MV-4-11 (cell line): ENCODE measurements at regions not wholly inside any gene's neighbourhood (a gene's known extent, or its start where the extent isn't known, plus 50 kb on each side); places are given as distances from the start of the nearest gene placed in this dataset.
"Not testable (repeated sequence)": the region's sequence is repeated elsewhere in the genome, so short reads cannot be mapped to it uniquely, and the experiment has no call there.

ENCODE experiments used
- DNase-seq: peaks from one replicate; lab custom pipeline; 2025; lab: John Stamatoyannopoulos, UW

- no peak for DNase-seq
Measured at GRCh38 chr14:58730792-58731464, 93.2 kb downstream of the DACT1 start.

DNA sequence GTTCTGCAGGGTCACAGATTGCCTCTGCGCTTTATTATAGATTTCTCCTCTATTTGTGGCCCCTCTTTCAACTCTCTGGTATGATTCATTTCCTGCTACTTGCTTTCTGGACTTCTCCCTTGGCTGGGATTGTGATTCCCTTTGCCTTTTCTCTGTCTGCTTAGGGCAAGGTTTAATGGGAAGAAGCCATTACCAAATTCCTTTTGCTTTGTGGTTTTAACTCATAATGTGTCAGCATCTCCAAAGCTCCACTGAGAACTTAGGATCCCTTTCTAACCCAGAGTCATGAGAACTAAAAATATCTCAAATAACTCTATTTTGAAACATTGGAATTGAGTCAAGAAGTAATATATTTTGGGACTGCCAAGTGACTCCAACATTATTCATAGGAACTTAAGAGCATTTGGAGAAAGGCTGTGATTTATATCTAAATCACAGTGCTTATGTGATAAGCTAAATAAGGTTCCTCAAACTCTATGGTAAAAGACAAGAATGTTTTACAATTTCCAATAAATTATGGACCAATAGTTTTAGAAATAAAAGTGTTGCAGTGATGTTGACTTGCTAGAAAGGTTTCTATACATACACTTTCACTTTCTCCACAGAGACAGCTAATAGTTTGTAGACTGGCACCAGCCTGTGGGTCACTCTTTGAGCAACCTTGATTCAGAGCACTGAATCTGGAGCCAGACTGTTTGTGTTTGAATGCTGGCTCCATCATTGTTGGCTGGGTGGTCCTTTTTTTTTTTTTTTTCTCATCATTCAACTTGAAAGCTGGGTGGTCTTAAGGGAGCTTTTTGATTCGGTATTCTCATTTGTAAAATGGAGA is 93.9 kb downstream of the DACT1 start:
- no peak for DNase-seq

GRCh38 chr14:58732387-58732786 is 94.6 kb downstream of the DACT1 start:
- no peak for DNase-seq

- DNase-seq, result no peak
Measured at GRCh38 chr14:58733451-58734208, 95.9 kb downstream of the DACT1 start.

DNA sequence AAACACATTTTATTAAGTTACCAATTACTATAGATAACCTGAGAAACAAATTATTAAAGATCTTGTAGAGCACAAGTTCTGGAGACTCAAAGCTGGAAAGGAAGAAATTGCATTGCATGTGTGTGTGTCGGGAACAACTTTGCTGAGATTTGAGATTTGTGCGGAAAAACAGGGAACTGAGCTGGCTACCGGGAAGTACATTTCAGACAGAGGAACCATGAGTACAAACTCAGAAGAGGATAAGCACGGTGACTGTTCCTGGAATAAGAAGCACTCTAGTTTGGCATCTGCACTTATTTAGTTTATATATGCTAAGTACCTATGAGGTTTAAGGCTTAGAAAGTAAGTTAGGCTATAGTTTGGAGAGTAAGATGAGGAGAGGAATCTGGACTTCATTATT is 97.8 kb downstream of the DACT1 start:
- DNase-seq, result no peak

- no peak for DNase-seq
Measured at GRCh38 chr14:58736606-58737005, 98.8 kb downstream of the DACT1 start.

DNA sequence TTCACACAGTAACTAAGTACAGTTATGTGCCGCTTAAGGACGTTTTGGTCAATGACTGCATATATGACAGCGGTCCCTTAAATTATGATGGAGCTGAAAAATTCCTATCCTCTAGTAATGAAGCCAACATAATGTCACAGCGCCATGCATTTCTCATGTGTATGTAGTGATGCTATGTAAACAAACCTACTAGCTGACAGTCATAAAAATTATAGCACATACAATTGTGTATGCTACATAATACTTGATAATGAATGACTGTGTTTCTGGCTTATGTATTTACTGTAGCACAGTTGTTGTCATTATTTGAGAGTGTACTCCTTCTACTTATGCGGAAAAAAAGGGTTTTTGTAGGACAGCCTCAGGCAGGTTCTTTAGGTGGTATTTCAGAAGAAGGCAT is 99.7 kb downstream of the DACT1 start:
- no peak for DNase-seq

GRCh38 chr14:58738189-58738836 is 100.6 kb downstream of the DACT1 start:
- DNase-seq, result no peak

DNA sequence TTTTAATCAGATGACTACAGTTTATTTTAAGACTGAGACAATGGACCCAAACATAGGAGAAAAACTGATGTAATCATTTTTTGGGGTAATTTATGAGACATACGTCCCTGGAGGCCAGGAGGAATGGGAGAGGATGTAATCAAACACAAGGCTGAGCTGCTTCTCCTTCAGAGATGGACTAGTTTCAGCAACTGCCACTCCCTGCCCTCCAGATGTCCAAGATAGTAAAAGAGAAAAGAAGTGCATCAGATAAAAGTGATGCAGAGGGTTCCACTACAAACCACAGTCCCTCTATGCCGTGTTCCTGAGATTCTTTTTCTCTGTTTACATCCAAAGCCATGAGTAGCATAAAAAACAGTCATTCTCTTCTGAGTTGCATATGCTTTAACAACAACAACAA is 101.1 kb downstream of the DACT1 start:
- DNase-seq, result no peak

DNA sequence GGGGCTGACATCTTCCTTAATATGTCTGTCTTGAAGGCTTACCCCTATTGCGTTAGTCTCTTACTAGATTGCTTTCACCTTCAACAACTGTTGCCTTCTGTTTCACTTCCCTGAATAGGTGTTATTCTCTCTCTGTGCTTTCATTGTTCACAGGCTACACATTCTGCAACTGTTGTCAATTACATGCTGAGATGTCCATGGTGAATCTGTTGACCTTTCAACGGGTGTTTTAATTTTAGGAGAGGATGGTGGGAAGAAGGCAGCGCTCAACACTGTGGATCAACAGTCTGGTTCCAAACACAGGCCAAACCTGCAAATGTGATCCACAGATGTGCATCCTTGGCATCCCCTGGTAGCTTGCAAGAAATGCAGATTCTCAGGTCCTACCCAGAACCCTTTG is 101.9 kb downstream of the DACT1 start:
- peak; percentile 67 for DNase-seq

DNA sequence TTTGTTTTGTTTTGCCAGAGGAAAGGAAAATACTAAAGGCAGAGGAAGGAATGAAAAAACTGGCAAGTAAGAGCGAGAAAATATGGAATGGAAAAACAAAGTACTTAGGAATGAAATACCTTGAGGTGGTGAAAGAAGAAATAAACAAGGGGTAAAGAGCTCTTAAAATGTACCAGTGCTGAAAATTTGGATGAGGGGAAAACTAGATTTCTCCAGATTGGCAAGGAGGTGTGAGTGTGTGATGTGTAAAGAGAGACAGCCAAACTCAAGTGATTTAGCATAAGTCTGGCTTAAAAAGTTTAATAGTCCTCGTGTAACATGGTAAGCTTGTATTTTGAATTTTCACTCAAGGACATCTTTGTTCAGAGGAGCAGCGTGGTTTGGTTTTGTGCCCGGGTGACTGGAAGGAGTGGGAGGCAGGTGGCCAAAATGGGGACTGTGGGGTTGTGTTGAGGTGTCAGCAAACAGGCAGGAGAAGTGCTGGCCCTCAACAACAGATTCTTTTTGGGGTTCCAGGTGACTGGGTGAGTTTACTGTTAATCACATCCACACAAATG is 102.7 kb downstream of the DACT1 start:
- no peak for DNase-seq

GRCh38 chr14:58744801-58745394 is 107.1 kb downstream of the DACT1 start:
- DNase-seq, result peak; percentile 53

DNA sequence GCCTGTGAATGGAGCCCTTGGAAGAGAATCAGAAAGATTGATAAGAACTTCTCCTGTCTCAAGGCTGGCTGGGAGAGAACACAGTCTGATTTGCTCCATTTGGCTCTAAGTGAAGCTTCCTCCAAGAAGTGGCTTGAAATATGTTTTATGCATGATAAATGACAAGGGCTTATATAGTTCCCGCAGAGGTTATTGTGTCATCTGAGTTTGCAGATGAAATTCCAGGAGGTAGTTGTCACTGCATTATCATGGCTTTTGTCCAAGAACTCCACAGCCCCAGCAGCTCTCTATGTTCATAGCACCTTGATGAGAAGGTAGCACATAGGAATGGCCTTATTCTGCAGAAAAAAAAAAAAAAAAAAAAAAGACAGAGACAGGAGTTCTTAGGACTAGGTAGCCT is 108.5 kb downstream of the DACT1 start:
- peak; percentile 69 for DNase-seq

DNA sequence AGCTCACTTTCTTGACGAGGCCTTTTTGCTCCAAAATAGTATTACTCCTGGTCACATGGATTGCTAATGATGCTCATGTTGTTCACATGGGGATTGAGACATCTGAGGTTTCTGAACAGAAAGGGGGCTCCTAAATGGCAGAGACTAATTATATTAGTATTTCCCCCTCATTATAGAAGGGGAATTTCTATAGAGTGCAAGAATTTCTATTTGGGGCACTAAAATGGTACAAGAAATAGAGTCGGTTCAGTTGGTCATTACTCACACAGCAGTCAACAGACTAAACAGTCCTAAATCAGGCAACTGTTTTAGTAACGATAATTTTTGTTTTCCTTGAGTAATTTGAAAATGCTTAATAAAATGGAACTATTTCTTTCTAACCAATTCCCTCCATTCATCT is 108.9 kb downstream of the DACT1 start:
- no peak for DNase-seq

- DNase-seq, result peak; percentile 99
Measured at GRCh38 chr14:58747181-58747580, 109.4 kb downstream of the DACT1 start.

- DNase-seq, result not testable (repeated sequence)
Measured at GRCh38 chr14:58748251-58748650, 110.5 kb downstream of the DACT1 start.

GRCh38 chr14:58749066-58749669 is 111.4 kb downstream of the DACT1 start:
- peak; percentile 98 for DNase-seq

DNA sequence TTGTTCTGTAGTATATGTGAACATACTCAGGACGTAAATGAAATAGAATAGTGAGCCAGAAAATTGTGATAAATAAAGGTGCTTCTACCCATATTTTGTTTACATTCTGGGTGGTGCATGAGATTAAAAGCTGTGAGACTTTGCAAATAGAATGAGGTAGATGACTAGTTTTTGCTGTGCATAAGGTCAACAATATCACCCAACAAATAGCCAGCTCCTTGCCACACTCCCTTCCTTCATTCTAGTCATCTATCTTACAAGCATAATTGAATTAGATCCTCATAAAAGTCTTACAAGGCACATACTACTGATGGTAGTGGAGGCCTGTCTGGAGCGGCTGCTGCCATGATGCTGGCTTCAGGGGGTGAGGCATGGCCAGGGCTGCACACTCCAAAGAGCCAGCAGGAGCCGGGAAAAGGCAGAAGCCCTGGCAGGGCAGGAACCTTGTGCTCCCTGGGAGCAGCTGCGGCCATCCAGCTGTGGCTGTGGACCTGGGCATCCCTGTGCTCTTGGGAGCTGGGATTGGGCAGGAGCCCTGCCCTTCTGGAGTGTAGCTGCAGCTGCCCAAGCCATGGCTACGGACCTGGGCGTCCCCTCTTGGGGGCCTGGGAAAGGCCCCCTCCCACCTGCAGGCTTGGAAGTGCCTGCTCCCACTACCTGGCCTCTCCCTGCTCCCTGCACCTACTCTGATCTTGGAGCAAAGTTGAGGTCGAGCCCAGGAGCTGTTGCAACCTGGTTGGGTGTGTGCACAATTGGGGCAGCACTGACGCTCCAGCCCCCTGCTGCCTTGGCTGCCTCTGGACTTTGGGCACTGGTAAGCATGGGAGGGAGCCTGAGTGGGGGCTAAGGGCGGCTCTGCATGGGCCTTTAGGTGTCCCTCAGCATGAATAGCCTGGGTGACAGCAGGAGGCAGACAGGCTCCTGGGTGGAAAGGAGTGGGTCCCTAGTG is 112.8 kb downstream of the DACT1 start:
- DNase-seq, result no peak

GRCh38 chr14:58751788-58752187 is 114.0 kb downstream of the DACT1 start:
- no peak for DNase-seq

DNA sequence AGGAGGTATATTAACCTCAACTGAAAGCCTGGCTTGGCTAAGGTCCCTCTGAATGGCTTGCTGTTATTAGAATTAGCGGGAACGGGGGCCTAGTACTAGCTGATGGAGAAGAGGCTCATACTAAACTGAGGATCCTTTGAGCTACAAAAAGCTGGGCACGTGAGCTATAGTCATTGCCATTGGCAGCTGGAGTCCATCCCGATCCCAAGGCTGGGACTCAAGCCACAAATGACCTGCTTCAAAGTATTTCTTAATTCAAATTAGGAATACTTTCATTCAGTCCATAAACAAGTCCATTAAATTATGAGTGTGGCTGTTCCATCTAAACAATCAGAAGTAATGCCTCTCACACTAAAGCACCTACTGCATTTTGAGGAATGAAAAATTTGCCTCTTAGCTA is 114.5 kb downstream of the DACT1 start:
- DNase-seq, result no peak
